K562 (cell line): ENCODE measurements at regions not wholly inside any gene's neighbourhood (a gene's known extent, or its start where the extent isn't known, plus 50 kb on each side); places are given as distances from the start of the nearest gene placed in this dataset.
"Not testable (repeated sequence)": the region's sequence is repeated elsewhere in the genome, so short reads cannot be mapped to it uniquely, and the experiment has no call there.

Experiments used
- CBX8 ChIP-seq: fragments of 200-600 bp; sonication (generic); IDR thresholded peaks from 2 replicates; pipeline ENCODE4 v1.6.1; 2012; ENCODE audit warnings: borderline replicate concordance, mixed run types, low read depth, mild to moderate bottlenecking, moderate library complexity, mixed read lengths, low read length, control low read depth, inconsistent platforms; ENCODE audit not compliant: poor library complexity, severe bottlenecking; ENCODE audit errors: extremely low read depth
- FOXP1 ChIP-seq: sonication (generic); formaldehyde crosslinking; IDR thresholded peaks from 2 replicates; pipeline ENCODE4 v1.8.0; 2022; ENCODE audit warnings: mild to moderate bottlenecking, missing genetic modification reagents
- MAZ ChIP-seq, 2 experiments: fragments of 450-650 bp in 1 of 2; sonication (generic) in 1 of 2; formaldehyde crosslinking; IDR thresholded peaks in 1 of 2; conservative IDR thresholded peaks in 1 of 2; 2 replicates each; pipeline versions ENCODE4 v1.4.0 to v1.5.0; 2020; ENCODE audit warnings: mild to moderate bottlenecking in 1 of 2, missing genetic modification reagents in 1 of 2
- MXI1 ChIP-seq: IDR thresholded peaks from 2 replicates; pipeline ENCODE4 v1.6.1; 2011; ENCODE audit warnings: low read depth, mild to moderate bottlenecking, improper control_type of control experiment, low read length
- POLR2A ChIP-seq: fragments of 450-650 bp; conservative IDR thresholded peaks from 2 replicates; pipeline ENCODE4 v1.6.1; 2016
- TRIM28 ChIP-seq: fragments of 450-650 bp; IDR thresholded peaks from 2 replicates; pipeline ENCODE4 v1.6.1; 2017
- ZSCAN32 ChIP-seq: fragments of 450-650 bp; formaldehyde crosslinking; IDR thresholded peaks from 2 replicates; pipeline ENCODE4 v1.4.0; 2020; ENCODE audit warnings: mild to moderate bottlenecking, moderate library complexity
- TF ChIP-seq, protein P1 (sequence below): sonication (generic); formaldehyde crosslinking; IDR thresholded peaks from 2 replicates; pipeline ENCODE4 v1.8.1; 2022; ENCODE audit warnings: missing genetic modification reagents
- TF ChIP-seq, protein P2 (sequence below): sonication (generic); formaldehyde crosslinking; IDR thresholded peaks from 2 replicates; pipeline ENCODE4 v1.9.0; 2022; ENCODE audit warnings: mild to moderate bottlenecking, missing genetic modification reagents
- TF ChIP-seq, protein P3 (sequence below): conservative IDR thresholded peaks from 2 replicates; pipeline ENCODE4 v1.6.1; 2011; ENCODE audit warnings: low read depth, mild to moderate bottlenecking, low read length; ENCODE audit not compliant: control insufficient read depth

DNA sequence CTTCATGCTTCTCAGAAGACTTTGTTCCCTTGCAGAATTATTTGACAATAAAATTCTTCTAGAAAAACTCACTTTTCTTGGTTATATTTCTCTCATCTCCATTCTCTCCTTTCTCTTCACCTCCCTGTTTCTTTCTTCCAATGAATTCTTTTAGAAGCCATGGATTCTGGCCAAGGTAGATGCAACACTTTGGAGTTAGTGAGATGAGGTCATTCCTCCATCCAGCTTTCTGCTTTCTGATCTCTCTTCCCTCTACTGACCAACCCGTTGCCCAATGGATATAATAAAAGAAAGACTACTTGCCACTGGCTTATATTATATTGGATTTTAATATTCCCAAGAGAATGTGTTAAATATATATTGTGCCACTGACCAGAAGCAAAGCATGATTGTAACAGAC is 88.9 kb upstream of the KIF2A start:
- not testable (repeated sequence) for TF ChIP-seq CBX8; MXI1; POLR2A; MAZ (CRISPR knock-in tag; conservative IDR thresholded peaks at IDR 0.05 in 1 of 2, IDR thresholded peaks at IDR 0.05 in 1 of 2); ZSCAN32 (CRISPR knock-in tag); TRIM28; FOXP1 (CRISPR knock-in tag)
- TF ChIP-seq, protein P1, sequence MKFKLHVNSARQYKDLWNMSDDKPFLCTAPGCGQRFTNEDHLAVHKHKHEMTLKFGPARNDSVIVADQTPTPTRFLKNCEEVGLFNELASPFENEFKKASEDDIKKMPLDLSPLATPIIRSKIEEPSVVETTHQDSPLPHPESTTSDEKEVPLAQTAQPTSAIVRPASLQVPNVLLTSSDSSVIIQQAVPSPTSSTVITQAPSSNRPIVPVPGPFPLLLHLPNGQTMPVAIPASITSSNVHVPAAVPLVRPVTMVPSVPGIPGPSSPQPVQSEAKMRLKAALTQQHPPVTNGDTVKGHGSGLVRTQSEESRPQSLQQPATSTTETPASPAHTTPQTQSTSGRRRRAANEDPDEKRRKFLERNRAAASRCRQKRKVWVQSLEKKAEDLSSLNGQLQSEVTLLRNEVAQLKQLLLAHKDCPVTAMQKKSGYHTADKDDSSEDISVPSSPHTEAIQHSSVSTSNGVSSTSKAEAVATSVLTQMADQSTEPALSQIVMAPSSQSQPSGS (CRISPR knock-in tag): not testable (repeated sequence)
- TF ChIP-seq, protein P2, sequence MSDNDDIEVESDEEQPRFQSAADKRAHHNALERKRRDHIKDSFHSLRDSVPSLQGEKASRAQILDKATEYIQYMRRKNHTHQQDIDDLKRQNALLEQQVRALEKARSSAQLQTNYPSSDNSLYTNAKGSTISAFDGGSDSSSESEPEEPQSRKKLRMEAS (CRISPR knock-in tag): not testable (repeated sequence)
- TF ChIP-seq, protein P3, sequence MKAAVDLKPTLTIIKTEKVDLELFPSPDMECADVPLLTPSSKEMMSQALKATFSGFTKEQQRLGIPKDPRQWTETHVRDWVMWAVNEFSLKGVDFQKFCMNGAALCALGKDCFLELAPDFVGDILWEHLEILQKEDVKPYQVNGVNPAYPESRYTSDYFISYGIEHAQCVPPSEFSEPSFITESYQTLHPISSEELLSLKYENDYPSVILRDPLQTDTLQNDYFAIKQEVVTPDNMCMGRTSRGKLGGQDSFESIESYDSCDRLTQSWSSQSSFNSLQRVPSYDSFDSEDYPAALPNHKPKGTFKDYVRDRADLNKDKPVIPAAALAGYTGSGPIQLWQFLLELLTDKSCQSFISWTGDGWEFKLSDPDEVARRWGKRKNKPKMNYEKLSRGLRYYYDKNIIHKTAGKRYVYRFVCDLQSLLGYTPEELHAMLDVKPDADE: not testable (repeated sequence)
